Vagina (tissue), 2 donors: ENCODE measurements at regions not wholly inside any gene's neighbourhood (a gene's known extent, or its start where the extent isn't known, plus 50 kb on each side); places are given as distances from the start of the nearest gene placed in this dataset.

ENCODE experiments used
- CTCF ChIP-seq, 3 experiments: fragments of 450-650 bp in 2 of 3; fragments of 200-600 bp in 1 of 3; sonication (generic) in 1 of 3; IDR thresholded peaks; one replicate each; pipeline ENCODE4 v1.5.1; 2017 to 2019; ENCODE audit warnings: antibody characterized with exemption in 3 of 3, mild to moderate bottlenecking in 2 of 3, moderate library complexity in 2 of 3
- POLR2A ChIP-seq, 2 donors: fragments of 450-650 bp; IDR thresholded peaks; one replicate each; pipeline ENCODE4 v1.6.1; 2017; ENCODE audit warnings: antibody characterized with exemption in 2 of 2, mild to moderate bottlenecking in 2 of 2, moderate library complexity in 2 of 2
- POLR2AphosphoS5 ChIP-seq, 2 donors: sonication (generic); formaldehyde crosslinking; IDR thresholded peaks; one replicate each; pipeline ENCODE4 v1.9.0; 2017; ENCODE audit warnings: antibody characterized with exemption in 2 of 2, mild to moderate bottlenecking in 2 of 2, low read depth in 1 of 2; ENCODE audit not compliant: insufficient read depth in 1 of 2

GRCh38 chr2:187918996-187919821 lies 365.0 kb upstream of the TFPI start:
- no peak for TF ChIP-seq CTCF (IDR thresholded peaks at IDR 0.05)
- no peak for TF ChIP-seq POLR2A (IDR thresholded peaks at IDR 0.05)
- no peak for TF ChIP-seq POLR2AphosphoS5 (IDR thresholded peaks at IDR 0.05; ENCODE audit: insufficient read depth in 1 of 2, low read depth in 1 of 2)
